Aorta (tissue), 5 donors: ENCODE measurements at regions not wholly inside any gene's neighbourhood (a gene's known extent, or its start where the extent isn't known, plus 50 kb on each side); places are given as distances from the start of the nearest gene placed in this dataset.

ENCODE experiments used
- ATAC-seq: fragments of 200-7000 bp; cut with Tn5 transposase; one replicate; pipeline ENCODE4 v1.9.1; 2022; ENCODE audit warnings: moderate library complexity; ENCODE audit not compliant: low FRiP score
- DNase-seq, 2 donors: peaks; one replicate each; pipeline ENCODE4 v3.0.0-alpha.2; 2020
- H3K27ac ChIP-seq, 2 donors: one replicate each; pipeline ENCODE4 v1.5.1; 2013; ENCODE audit warnings: low read length in 2 of 2, mild to moderate bottlenecking in 2 of 2, moderate library complexity in 2 of 2, control low read depth in 1 of 2, inconsistent platforms in 1 of 2, low read depth in 1 of 2
- H3K27me3 ChIP-seq, 2 donors: one replicate each; pipeline ENCODE4 v1.6.1; 2013; ENCODE audit warnings: control low read depth in 1 of 2, low read length in 1 of 2, mild to moderate bottlenecking in 1 of 2, moderate library complexity in 1 of 2; ENCODE audit not compliant: insufficient read depth in 2 of 2, control insufficient read depth in 1 of 2
- H3K36me3 ChIP-seq, 2 donors: one replicate each; pipeline ENCODE4 v1.6.1; 2013; ENCODE audit warnings: control low read depth in 1 of 2, low read length in 1 of 2, mild to moderate bottlenecking in 1 of 2; ENCODE audit not compliant: insufficient read depth in 2 of 2, control insufficient read depth in 1 of 2
- H3K4me1 ChIP-seq, 2 donors: one replicate each; pipeline ENCODE4 v1.6.1; 2013; ENCODE audit warnings: low read length in 2 of 2, control low read depth in 1 of 2, mild to moderate bottlenecking in 1 of 2, moderate library complexity in 1 of 2; ENCODE audit not compliant: insufficient read depth in 2 of 2, control insufficient read depth in 1 of 2
- H3K4me3 ChIP-seq, 2 donors: one replicate each; pipeline ENCODE4 v1.5.1; 2013; ENCODE audit warnings: low read length in 2 of 2, control low read depth in 1 of 2, mild to moderate bottlenecking in 1 of 2
- H3K9me3 ChIP-seq: one replicate; pipeline ENCODE4 v1.6.1; 2013; ENCODE audit warnings: mild to moderate bottlenecking, low read length; ENCODE audit not compliant: control insufficient read depth
- WGBS, 2 donors: extraction: QIAGEN DNeasy Blood & Tissue Kit; methylation state at CpG; one replicate each; pipeline ENCODE4 v1.1.7; 2013; 5-methylcytosine and 5-hydroxymethylcytosine counted together
- intact Hi-C, 2 donors: fragments of 100-400 bp; cut with DNase I; formaldehyde crosslinking; loops; one replicate each; pipeline versions ENCODE4 v1.14.2 to v1.15.0; 2022
- donor health status: healthy with polysubstance abuse.
- donor health status: Bipolar disorder and iron deficiency.
- donor health status: DM: no; HTN: no; CAD: no.
- donor health status: DM: no; HTN: no; CAD: no.
- donor health status: DM: yes; HTN: yes; CAD: no.

DNA sequence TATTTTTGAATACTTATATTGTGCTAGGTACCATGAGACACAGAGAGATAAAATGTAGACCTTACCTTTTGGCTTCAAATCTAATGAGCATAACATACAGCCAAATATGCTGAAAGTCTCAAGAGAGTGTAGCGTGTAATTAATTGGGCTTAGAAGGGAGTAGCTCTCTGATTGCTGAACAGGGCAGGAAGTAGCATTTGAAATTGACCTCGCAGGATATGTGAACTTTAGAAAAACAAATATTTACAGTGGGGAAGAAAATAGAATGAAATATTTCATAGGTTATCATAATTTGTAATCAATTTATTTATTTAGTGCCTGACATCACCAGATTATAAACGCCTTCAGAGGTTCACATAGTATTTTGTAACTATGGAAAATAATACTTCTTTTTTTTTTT lies 327.1 kb downstream of the RFC3 start:
- Histone ChIP-seq H3K36me3 (no peaks in the 10 kb centered on the region), H3K4me3 (no peak overlapping the region), H3K27me3 (no peaks in the 10 kb centered on the region), H3K9me3 (no peaks in the 10 kb centered on the region), H3K4me1 (no peaks in the 10 kb centered on the region), H3K27ac (no peak overlapping the region)
- WGBS, 2 donors = 78 to 79% methylated on average over 3 of the region's 3 CpGs
- intact Hi-C loops = no loop called here
- ATAC-seq = no peak
- DNase-seq = no peak

- H3K27me3 ChIP-seq = no peaks in the 10 kb centered on the region
- H3K9me3 ChIP-seq = no peaks in the 10 kb centered on the region
- H3K4me3 ChIP-seq = no peak overlapping the region
- H3K27ac ChIP-seq = no peak overlapping the region
- no peak for DNase-seq
- WGBS, 2 donors = 96 to 98% methylated on average over 6 of the region's 6 CpGs
- intact Hi-C loops = no loop called here
- no peak for ATAC-seq
- no peaks in the 10 kb centered on the region for H3K36me3 ChIP-seq
- H3K4me1 ChIP-seq = no peaks in the 10 kb centered on the region
Observed at GRCh38 chr13:34148359-34148758, 330.4 kb downstream of the RFC3 start.

DNA sequence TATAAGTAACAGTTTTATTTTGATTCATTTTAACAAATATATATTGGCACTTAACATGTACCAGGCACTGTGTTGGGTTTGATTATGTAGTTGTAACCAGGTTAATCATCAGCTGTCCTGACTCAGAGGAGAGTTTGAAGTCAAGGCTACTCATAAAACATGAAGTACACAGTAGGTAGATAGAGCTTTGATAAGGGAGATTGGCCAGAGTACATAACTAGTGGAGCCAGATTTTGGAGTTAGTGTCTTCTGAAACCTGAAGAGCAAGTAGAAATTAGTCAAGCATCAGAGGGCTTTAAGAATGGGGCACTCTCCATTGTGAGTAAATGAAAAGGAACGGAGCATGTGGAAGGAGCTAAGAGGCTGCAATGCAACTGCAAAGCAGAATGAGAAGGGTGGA lies 333.9 kb downstream of the RFC3 start:
- WGBS, 2 donors = 98 to 100% methylated on average over 1 of the region's 1 CpG
- Histone ChIP-seq H3K4me3 (no peak overlapping the region), H3K9me3 (no peaks in the 10 kb centered on the region), H3K27ac (no peak overlapping the region), H3K4me1 (peaks cover 0 to 3% of the 10 kb centered on the region in 2 donors), H3K36me3 (no peaks in the 10 kb centered on the region), H3K27me3 (no peaks in the 10 kb centered on the region)
- intact Hi-C loops = no loop called here
- no peak for DNase-seq
- ATAC-seq = no peak

- ATAC-seq = no peak
- H3K36me3 ChIP-seq = no peaks in the 10 kb centered on the region
- WGBS, 2 donors = 84 to 86% methylated on average over 4 of the region's 4 CpGs
- intact Hi-C loops = no loop called here
- H3K9me3 ChIP-seq = no peaks in the 10 kb centered on the region
- no peak overlapping the region for H3K4me3 ChIP-seq
- H3K27me3 ChIP-seq = no peaks in the 10 kb centered on the region
- DNase-seq = no peak
- peak overlapping the region in 1 of 2 donors; percentile 68 for H3K27ac ChIP-seq
- peaks cover 0 to 3% of the 10 kb centered on the region in 2 donors for H3K4me1 ChIP-seq
Observed at GRCh38 chr13:34152409-34152808, 334.5 kb downstream of the RFC3 start.

DNA sequence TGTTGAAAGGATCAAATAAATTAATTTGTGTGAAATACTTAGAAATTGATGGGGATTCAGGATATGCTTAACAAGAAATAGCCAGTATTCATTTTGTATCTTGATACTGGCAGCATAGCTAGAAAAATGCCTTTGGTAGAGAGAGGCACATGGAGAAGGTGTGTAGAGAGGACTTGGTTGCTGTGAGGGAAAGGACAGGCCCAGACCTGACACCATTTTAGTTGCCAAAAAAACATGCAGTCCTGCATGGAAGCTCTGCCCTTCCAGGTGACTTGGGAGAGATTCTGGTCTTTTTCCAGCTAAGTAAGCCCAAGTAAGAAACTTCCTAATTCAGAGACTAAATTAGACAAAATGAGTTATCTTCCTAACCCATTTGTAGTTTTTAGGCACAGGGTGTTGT lies 335.0 kb downstream of the RFC3 start:
- H3K4me3 ChIP-seq = no peak overlapping the region
- intact Hi-C loops = no loop called here
- peak overlapping the region; percentile 30 to 97 for H3K27ac ChIP-seq
- H3K9me3 ChIP-seq = no peaks in the 10 kb centered on the region
- H3K36me3 ChIP-seq = no peaks in the 10 kb centered on the region
- peaks cover 0 to 3% of the 10 kb centered on the region in 2 donors for H3K4me1 ChIP-seq
- ATAC-seq (no peak), DNase-seq (no peak)
- H3K27me3 ChIP-seq = no peaks in the 10 kb centered on the region

GRCh38 chr13:34153428-34154180 lies 335.7 kb downstream of the RFC3 start:
- no peak overlapping the region for H3K4me3 ChIP-seq
- no peak for ATAC-seq

GRCh38 chr13:34155931-34156607 lies 338.1 kb downstream of the RFC3 start:
- no peak for ATAC-seq
- Histone ChIP-seq H3K4me1 (peaks cover 0 to 3% of the 10 kb centered on the region in 2 donors), H3K27ac (peak overlapping the region; percentile 71 to 99), H3K9me3 (no peaks in the 10 kb centered on the region), H3K27me3 (no peaks in the 10 kb centered on the region), H3K36me3 (no peaks in the 10 kb centered on the region), H3K4me3 (no peak overlapping the region)
- intact Hi-C loops = loop anchor here (2.0 to 5.0 kb wide), 2 partner anchors 25 to 39 kb away; no protein-coding TSS in a partner anchor
- DNase-seq = no peak
- whole genome bisulfite sequencing, 2 donors = 59 to 66% methylated on average over 10 of the region's 10 CpGs

More at GRCh38 chr13:34153428-34154180, 335.7 kb downstream of the RFC3 start:
- Histone ChIP-seq H3K4me1 (peaks cover 0 to 3% of the 10 kb centered on the region in 2 donors), H3K9me3 (no peaks in the 10 kb centered on the region), H3K27me3 (no peaks in the 10 kb centered on the region), H3K36me3 (no peaks in the 10 kb centered on the region), H3K27ac (peak overlapping the region; percentile 49 to 62)
- DNase-seq = no peak
- 3 to 8% methylated on average over 12 of the region's 12 CpGs for WGBS, 2 donors
- intact Hi-C loops = no loop called here

DNA sequence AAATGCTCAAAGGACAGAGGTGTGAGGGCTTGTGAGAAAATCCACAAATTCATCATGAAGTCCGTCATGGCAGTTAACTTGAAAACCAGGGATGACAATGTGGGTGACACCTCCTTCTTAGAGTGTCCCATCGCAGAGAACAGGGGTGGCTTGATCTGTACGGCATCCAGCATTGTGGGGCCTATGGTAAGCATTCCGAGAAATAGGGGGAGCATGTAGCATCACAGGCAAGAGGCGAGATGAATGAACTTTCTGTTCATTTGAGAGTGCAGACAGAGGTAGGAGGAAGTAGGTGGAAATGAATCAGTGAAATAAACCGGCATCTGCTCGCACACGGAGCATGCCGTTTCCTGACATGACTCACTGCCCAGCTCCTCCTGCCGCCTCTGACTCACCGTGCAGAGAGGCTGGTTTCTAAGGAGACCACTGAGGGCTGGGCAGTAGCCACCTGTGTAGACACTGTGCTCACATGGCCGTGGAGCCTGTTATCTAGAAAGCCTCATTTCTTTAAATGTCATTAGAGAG lies 339.0 kb downstream of the RFC3 start:
- DNase-seq (peak; percentile 86 to 89), ATAC-seq (peak; percentile 94)
- Histone ChIP-seq H3K27me3 (no peaks in the 10 kb centered on the region), H3K9me3 (no peaks in the 10 kb centered on the region), H3K4me1 (peaks cover 0 to 5% of the 10 kb centered on the region in 2 donors), H3K27ac (peak overlapping the region; percentile 71 to 99), H3K4me3 (no peak overlapping the region), H3K36me3 (no peaks in the 10 kb centered on the region)
- intact Hi-C loops = loop anchor here (2.0 to 5.0 kb wide), 2 partner anchors 26 to 40 kb away; no protein-coding TSS in a partner anchor
- WGBS, 2 donors = 18 to 20% methylated on average over 12 of the region's 12 CpGs
